Naive thymus-derived CD8-positive, alpha-beta T cell (primary cell): ENCODE measurements at regions not wholly inside any gene's neighbourhood (a gene's known extent, or its start where the extent isn't known, plus 50 kb on each side); places are given as distances from the start of the nearest gene placed in this dataset.
"Not testable (repeated sequence)": the region's sequence is repeated elsewhere in the genome, so short reads cannot be mapped to it uniquely, and the experiment has no call there.

Source experiments
- ATAC-seq, 2 donors: fragments of 150-1000 bp; cut with Tn5 transposase in 1 of 2; sonication (Bioruptor Pico), chemical (Tn5 transposase) in 1 of 2; 1 replicate in 1 of 2; 2 replicates in 1 of 2; pipeline ENCODE4 v1.10.0; 2021; ENCODE audit warnings: mild to moderate bottlenecking in 2 of 2, moderate library complexity in 2 of 2
- POLR2A ChIA-PET: fragments of 350-600 bp; sonication (Branson Sonifier 250); formaldehyde crosslinking; loops from one replicate; lab custom pipeline; 2021; ENCODE audit warnings: antibody characterized with exemption; lab: Charles Lee
- DNase-seq, 10 donors: peaks; one replicate each; pipeline versions ENCODE4 v3.0.0 to v3.0.0-alpha.2; 2020 to 2022
- H3K27ac Mint-ChIP-seq, 10 donors: one replicate each; pipeline ENCODE4 v1.8.0; 2020 to 2022; ENCODE audit warnings: mild to moderate bottlenecking in 10 of 10, mixed read lengths in 10 of 10, moderate library complexity in 4 of 10, inconsistent platforms in 1 of 10
- H3K27me3 Mint-ChIP-seq, 5 donors: one replicate each; pipeline ENCODE4 v1.8.0; 2021 to 2022; ENCODE audit warnings: mixed read lengths in 5 of 5
- H3K36me3 Mint-ChIP-seq, 3 donors: one replicate each; pipeline ENCODE4 v1.8.0; 2020 to 2022; ENCODE audit warnings: mixed read lengths in 3 of 3, mild to moderate bottlenecking in 2 of 3, inconsistent platforms in 1 of 3
- H3K4me1 Mint-ChIP-seq, 4 donors: one replicate each; pipeline ENCODE4 v1.8.0; 2021 to 2022; ENCODE audit warnings: mixed read lengths in 4 of 4
- H3K4me3 Mint-ChIP-seq, 10 donors: one replicate each; pipeline ENCODE4 v1.8.0; 2020 to 2022; ENCODE audit warnings: mild to moderate bottlenecking in 10 of 10, mixed read lengths in 10 of 10, moderate library complexity in 6 of 10, inconsistent platforms in 1 of 10
- H3K9me3 Mint-ChIP-seq, 9 donors: one replicate each; pipeline ENCODE4 v1.8.0; 2020 to 2022; ENCODE audit warnings: mixed read lengths in 9 of 9, mild to moderate bottlenecking in 3 of 9, inconsistent platforms in 1 of 9, moderate library complexity in 1 of 9

- H3K9me3 Mint-ChIP-seq, result peaks cover 0 to 5% (median 0%) of the 10 kb centered on the region in 9 donors
- H3K27ac Mint-ChIP-seq, result no peak overlapping the region
- POLR2A ChIA-PET, result no interaction called here
- no peaks in the 10 kb centered on the region for H3K36me3 Mint-ChIP-seq
- ATAC-seq, result no peak
- no peak for DNase-seq
- H3K27me3 Mint-ChIP-seq, result no peaks in the 10 kb centered on the region
- H3K4me1 Mint-ChIP-seq, result no peaks in the 10 kb centered on the region
- H3K4me3 Mint-ChIP-seq, result no peak overlapping the region
These were observed 357.2 kb upstream of the EPHA4 start for GRCh38 chr2:221929259-221929658.

GRCh38 chr2:221926327-221926726 is 354.2 kb upstream of the EPHA4 start:
- no peak for ATAC-seq
- Mint-ChIP-seq H3K27ac (no peak overlapping the region), H3K36me3 (no peaks in the 10 kb centered on the region)

GRCh38 chr2:221924576-221924975 is 352.5 kb upstream of the EPHA4 start:
- peaks cover 0 to 3% (median 0%) of the 10 kb centered on the region in 9 donors for H3K9me3 Mint-ChIP-seq
- POLR2A ChIA-PET, result no interaction called here
- H3K27ac Mint-ChIP-seq, result no peak overlapping the region
- no peak for ATAC-seq
- H3K27me3 Mint-ChIP-seq, result no peaks in the 10 kb centered on the region
- H3K36me3 Mint-ChIP-seq, result no peaks in the 10 kb centered on the region
- H3K4me3 Mint-ChIP-seq, result no peak overlapping the region
- DNase-seq, result no peak
- no peaks in the 10 kb centered on the region for H3K4me1 Mint-ChIP-seq

More at GRCh38 chr2:221926327-221926726, 354.2 kb upstream of the EPHA4 start:
- DNase-seq, result no peak
- POLR2A ChIA-PET, result no interaction called here
- H3K4me1 Mint-ChIP-seq, result no peaks in the 10 kb centered on the region
- peaks cover 0 to 3% (median 0%) of the 10 kb centered on the region in 9 donors for H3K9me3 Mint-ChIP-seq
- no peak overlapping the region for H3K4me3 Mint-ChIP-seq
- H3K27me3 Mint-ChIP-seq, result no peaks in the 10 kb centered on the region

- Mint-ChIP-seq H3K36me3 (no peaks in the 10 kb centered on the region), H3K4me3 (no peak overlapping the region), H3K4me1 (no peaks in the 10 kb centered on the region), H3K9me3 (peaks cover 0 to 13% (median 0%) of the 10 kb centered on the region in 9 donors), H3K27me3 (no peaks in the 10 kb centered on the region), H3K27ac (no peak overlapping the region)
- POLR2A ChIA-PET, result no interaction called here
- DNase-seq (no peak), ATAC-seq (no peak)
These were observed 343.8 kb upstream of the EPHA4 start for GRCh38 chr2:221915926-221916325.

GRCh38 chr2:221914334-221914880 is 342.3 kb upstream of the EPHA4 start:
- Mint-ChIP-seq H3K27me3 (no peaks in the 10 kb centered on the region), H3K9me3 (peaks cover 0 to 13% (median 0%) of the 10 kb centered on the region in 9 donors), H3K4me1 (no peaks in the 10 kb centered on the region), H3K36me3 (no peaks in the 10 kb centered on the region), H3K4me3 (no peak overlapping the region), H3K27ac (no peak overlapping the region)
- DNase-seq (no peak), ATAC-seq (no peak)
- POLR2A ChIA-PET, result no interaction called here

- H3K36me3 Mint-ChIP-seq, result no peaks in the 10 kb centered on the region
- no peak overlapping the region for H3K27ac Mint-ChIP-seq
- no peak for DNase-seq
- H3K4me3 Mint-ChIP-seq, result no peak overlapping the region
- POLR2A ChIA-PET, result no interaction called here
- H3K27me3 Mint-ChIP-seq, result no peaks in the 10 kb centered on the region
- no peaks in the 10 kb centered on the region for H3K4me1 Mint-ChIP-seq
- peaks cover 0 to 13% (median 0%) of the 10 kb centered on the region in 9 donors for H3K9me3 Mint-ChIP-seq
- ATAC-seq, result no peak
These were observed 339.8 kb upstream of the EPHA4 start for GRCh38 chr2:221911890-221912289.

DNA sequence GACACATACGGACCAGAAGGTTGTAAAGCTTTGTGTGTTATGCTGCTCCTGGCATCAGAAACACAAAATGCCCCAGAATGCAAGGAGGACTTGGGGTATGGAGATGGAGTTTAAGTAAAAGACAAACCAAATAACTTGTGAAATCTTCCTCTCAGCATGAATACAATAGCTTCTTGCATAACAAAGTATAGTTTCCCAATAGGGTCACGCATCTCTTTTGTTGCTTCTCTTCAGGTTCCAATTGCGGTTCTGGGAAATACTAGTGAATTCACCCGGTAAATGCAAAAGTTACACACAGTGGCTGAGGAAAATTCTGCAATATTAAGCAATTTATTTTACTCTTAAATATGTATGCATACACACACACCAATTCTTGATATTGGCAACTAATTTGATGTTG is 339.2 kb upstream of the EPHA4 start:
- H3K4me3 Mint-ChIP-seq, result no peak overlapping the region
- no peak overlapping the region for H3K27ac Mint-ChIP-seq
- H3K4me1 Mint-ChIP-seq, result no peaks in the 10 kb centered on the region
- peaks cover 0 to 13% (median 0%) of the 10 kb centered on the region in 9 donors for H3K9me3 Mint-ChIP-seq
- no peak for ATAC-seq
- no peaks in the 10 kb centered on the region for H3K36me3 Mint-ChIP-seq
- POLR2A ChIA-PET, result no interaction called here
- no peak for DNase-seq
- no peaks in the 10 kb centered on the region for H3K27me3 Mint-ChIP-seq

DNA sequence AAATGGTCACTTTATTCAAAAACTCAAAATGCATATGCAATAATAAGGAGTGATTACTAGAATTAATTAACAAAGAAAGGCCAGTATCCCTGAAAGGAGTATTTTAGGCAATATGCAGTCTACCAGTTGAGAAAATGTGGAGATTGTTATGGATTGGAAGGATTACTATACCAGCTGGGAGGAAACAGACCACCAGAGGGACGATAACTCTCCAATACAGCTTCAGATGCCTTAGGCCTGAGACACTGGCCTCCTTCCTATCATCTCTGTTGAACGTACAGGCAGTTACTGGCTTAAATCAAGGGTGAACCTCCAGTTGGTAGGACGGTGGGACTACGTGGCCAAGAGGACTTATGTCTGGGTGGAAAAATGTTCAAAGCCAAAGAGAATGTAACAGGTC is 336.4 kb upstream of the EPHA4 start:
- ATAC-seq, result no peak

DNA sequence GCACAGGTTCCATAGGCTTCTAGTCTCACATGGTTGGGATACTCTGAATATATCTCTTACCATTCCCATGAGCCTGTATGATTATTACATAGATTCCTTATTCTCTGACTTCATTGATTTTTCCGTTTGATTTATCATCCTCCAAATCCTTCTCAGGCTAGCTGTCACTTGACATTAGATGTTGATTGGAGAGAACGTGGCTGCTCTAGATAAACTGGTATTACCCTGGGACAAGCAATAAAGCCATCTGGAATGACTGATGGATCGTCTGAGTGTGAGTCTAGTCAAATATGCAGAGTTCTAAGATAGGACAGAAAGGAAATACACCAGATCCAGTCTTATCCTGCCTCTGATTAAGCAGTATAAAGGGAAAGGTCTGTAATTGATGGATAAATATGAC is 325.6 kb upstream of the EPHA4 start:
- H3K4me3 Mint-ChIP-seq, result no peak overlapping the region
- no peaks in the 10 kb centered on the region for H3K36me3 Mint-ChIP-seq
- POLR2A ChIA-PET, result no interaction called here
- ATAC-seq, result no peak
- peaks cover 0 to 15% (median 3%) of the 10 kb centered on the region in 9 donors for H3K9me3 Mint-ChIP-seq
- no peak overlapping the region for H3K27ac Mint-ChIP-seq
- no peak for DNase-seq
- H3K4me1 Mint-ChIP-seq, result no peaks in the 10 kb centered on the region
- H3K27me3 Mint-ChIP-seq, result peaks cover 0 to 2% (median 0%) of the 10 kb centered on the region in 5 donors

More for the DNA sequence above, 336.4 kb upstream of the EPHA4 start:
- H3K4me1 Mint-ChIP-seq, result no peaks in the 10 kb centered on the region
- peaks cover 0 to 9% (median 0%) of the 10 kb centered on the region in 9 donors for H3K9me3 Mint-ChIP-seq
- DNase-seq, result no peak
- H3K36me3 Mint-ChIP-seq, result no peaks in the 10 kb centered on the region
- H3K4me3 Mint-ChIP-seq, result no peak overlapping the region
- POLR2A ChIA-PET, result no interaction called here
- no peaks in the 10 kb centered on the region for H3K27me3 Mint-ChIP-seq
- no peak overlapping the region for H3K27ac Mint-ChIP-seq

- POLR2A ChIA-PET, result no interaction called here
- Mint-ChIP-seq H3K27me3 (peaks cover 0 to 2% (median 0%) of the 10 kb centered on the region in 5 donors), H3K27ac (no peak overlapping the region), H3K4me1 (no peaks in the 10 kb centered on the region), H3K4me3 (no peak overlapping the region), H3K36me3 (no peaks in the 10 kb centered on the region), H3K9me3 (peaks cover 0 to 14% (median 2%) of the 10 kb centered on the region in 9 donors)
- no peak for DNase-seq
- no peak for ATAC-seq
These were observed 324.5 kb upstream of the EPHA4 start for GRCh38 chr2:221896505-221897151.

DNA sequence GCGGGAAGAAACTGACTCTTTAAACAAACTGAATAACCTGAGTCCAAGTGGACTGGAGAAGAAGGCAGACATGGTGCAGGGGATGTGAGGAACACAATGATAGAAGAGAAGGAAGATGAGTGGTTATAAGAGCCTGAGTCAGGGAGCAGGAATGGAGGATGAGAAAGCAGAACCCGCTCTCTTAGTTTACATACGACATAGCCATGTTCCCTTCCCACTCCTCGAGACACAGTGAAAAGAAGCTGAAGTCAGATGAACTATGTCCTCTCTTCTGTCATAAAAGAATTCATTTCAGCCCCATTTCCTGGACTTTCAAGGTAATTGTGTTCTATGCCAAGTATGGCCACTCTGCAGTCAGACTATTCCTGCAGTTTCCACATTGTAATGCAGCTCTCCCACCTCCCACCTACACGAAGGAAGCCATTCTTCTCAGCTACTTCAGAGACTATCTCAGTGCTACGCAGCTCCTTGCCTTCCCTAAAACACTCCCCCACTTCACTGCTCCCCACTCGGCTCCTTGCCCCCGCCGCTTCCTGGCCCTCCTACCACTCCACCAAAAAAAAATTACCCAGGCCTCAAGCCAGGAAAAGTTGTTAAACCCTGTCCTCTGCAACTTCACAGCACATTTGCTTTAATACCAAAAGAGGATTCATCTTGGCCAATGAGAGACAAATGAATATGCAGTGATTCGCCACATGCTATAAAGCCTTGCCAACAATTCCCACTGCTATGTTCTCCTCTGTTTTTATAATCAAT is 323.4 kb upstream of the EPHA4 start:
- DNase-seq (no peak), ATAC-seq (no peak)
- POLR2A ChIA-PET, result no interaction called here
- H3K4me3 Mint-ChIP-seq, result no peak overlapping the region
- H3K27ac Mint-ChIP-seq, result no peak overlapping the region
- H3K36me3 Mint-ChIP-seq, result no peaks in the 10 kb centered on the region
- no peaks in the 10 kb centered on the region for H3K4me1 Mint-ChIP-seq
- peaks cover 0 to 2% (median 0%) of the 10 kb centered on the region in 5 donors for H3K27me3 Mint-ChIP-seq
- peaks cover 0 to 14% (median 2%) of the 10 kb centered on the region in 9 donors for H3K9me3 Mint-ChIP-seq

- peaks cover 0 to 2% (median 0%) of the 10 kb centered on the region in 5 donors for H3K27me3 Mint-ChIP-seq
- H3K9me3 Mint-ChIP-seq, result peaks cover 0 to 14% (median 1%) of the 10 kb centered on the region in 9 donors
- ATAC-seq (no peak), DNase-seq (no peak)
- H3K4me1 Mint-ChIP-seq, result no peaks in the 10 kb centered on the region
- POLR2A ChIA-PET, result no interaction called here
- H3K27ac Mint-ChIP-seq, result no peak overlapping the region
- H3K36me3 Mint-ChIP-seq, result no peaks in the 10 kb centered on the region
- H3K4me3 Mint-ChIP-seq, result no peak overlapping the region
These were observed 321.4 kb upstream of the EPHA4 start for GRCh38 chr2:221893501-221893900.

GRCh38 chr2:221892006-221892405 is 319.9 kb upstream of the EPHA4 start:
- H3K27me3 Mint-ChIP-seq, H3K4me1 Mint-ChIP-seq, DNase-seq, ATAC-seq, H3K27ac Mint-ChIP-seq, H3K4me3 Mint-ChIP-seq, POLR2A ChIA-PET, H3K36me3 Mint-ChIP-seq: not testable (repeated sequence)
- peaks cover 0 to 14% (median 6%) of the 10 kb centered on the region in 9 donors for H3K9me3 Mint-ChIP-seq
